HFFc6 (cell line): ENCODE measurements at regions not wholly inside any gene's neighbourhood (a gene's known extent, or its start where the extent isn't known, plus 50 kb on each side); places are given as distances from the start of the nearest gene placed in this dataset.
"Not testable (repeated sequence)": the region's sequence is repeated elsewhere in the genome, so short reads cannot be mapped to it uniquely, and the experiment has no call there.

ENCODE experiments used
- DNase-seq: peaks from one replicate; pipeline ENCODE4 v3.0.0-alpha.2; 2018
- H3K27ac Mint-ChIP-seq: 2 replicates; pipeline ENCODE4 v1.8.0; 2020; ENCODE audit warnings: mild to moderate bottlenecking, mixed read lengths
- H3K27me3 Mint-ChIP-seq: 2 replicates; pipeline ENCODE4 v1.8.0; 2021; ENCODE audit warnings: mild to moderate bottlenecking, moderate library complexity, mixed read lengths; ENCODE audit not compliant: insufficient read depth
- H3K36me3 Mint-ChIP-seq: 2 replicates; pipeline ENCODE4 v1.8.0; 2021; ENCODE audit warnings: low read depth, mixed read lengths
- H3K4me1 Mint-ChIP-seq: 2 replicates; pipeline ENCODE4 v1.8.0; 2020; ENCODE audit warnings: low read depth, mixed read lengths
- H3K4me3 Mint-ChIP-seq: 2 replicates; pipeline ENCODE4 v1.8.0; 2020; ENCODE audit warnings: mild to moderate bottlenecking, moderate library complexity, mixed read lengths
- H3K9me3 Mint-ChIP-seq: 2 replicates; pipeline ENCODE4 v1.8.0; 2020; ENCODE audit warnings: mild to moderate bottlenecking, mixed read lengths
- TF ChIP-seq, protein P1 (sequence below): fragments of 200-600 bp; sonication (generic); IDR thresholded peaks from 2 replicates; pipeline ENCODE4 v1.5.0; 2021; ENCODE audit warnings: antibody characterized with exemption, mild to moderate bottlenecking

DNA sequence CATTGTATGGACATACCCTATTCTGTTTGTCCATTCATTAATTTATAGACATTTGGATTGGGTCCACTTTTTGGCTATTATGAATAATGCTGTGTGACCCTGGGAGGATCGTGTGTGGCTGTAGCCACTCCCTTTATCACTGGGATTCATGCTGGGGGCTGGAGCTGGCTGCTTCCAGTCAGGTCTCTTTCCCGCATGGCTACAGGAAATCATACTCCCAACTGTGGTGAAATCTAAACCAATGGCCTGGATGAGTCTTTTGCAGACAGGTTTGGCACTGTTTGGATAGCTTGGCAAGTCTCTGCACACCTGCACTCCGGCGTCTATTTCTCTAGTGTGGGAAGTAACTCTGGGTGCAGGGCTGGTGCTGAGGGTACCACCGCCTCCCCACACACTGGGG, 80.4 kb downstream of the RIN2 start:
- Mint-ChIP-seq H3K27me3 (no peaks in the 10 kb centered on the region), H3K4me1 (peaks cover 22% of the 10 kb centered on the region), H3K36me3 (peaks cover 8% of the 10 kb centered on the region), H3K4me3 (no peak overlapping the region), H3K27ac (no peak overlapping the region), H3K9me3 (peaks cover 4% of the 10 kb centered on the region)
- TF ChIP-seq, protein P1, sequence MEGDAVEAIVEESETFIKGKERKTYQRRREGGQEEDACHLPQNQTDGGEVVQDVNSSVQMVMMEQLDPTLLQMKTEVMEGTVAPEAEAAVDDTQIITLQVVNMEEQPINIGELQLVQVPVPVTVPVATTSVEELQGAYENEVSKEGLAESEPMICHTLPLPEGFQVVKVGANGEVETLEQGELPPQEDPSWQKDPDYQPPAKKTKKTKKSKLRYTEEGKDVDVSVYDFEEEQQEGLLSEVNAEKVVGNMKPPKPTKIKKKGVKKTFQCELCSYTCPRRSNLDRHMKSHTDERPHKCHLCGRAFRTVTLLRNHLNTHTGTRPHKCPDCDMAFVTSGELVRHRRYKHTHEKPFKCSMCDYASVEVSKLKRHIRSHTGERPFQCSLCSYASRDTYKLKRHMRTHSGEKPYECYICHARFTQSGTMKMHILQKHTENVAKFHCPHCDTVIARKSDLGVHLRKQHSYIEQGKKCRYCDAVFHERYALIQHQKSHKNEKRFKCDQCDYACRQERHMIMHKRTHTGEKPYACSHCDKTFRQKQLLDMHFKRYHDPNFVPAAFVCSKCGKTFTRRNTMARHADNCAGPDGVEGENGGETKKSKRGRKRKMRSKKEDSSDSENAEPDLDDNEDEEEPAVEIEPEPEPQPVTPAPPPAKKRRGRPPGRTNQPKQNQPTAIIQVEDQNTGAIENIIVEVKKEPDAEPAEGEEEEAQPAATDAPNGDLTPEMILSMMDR, result no peak
- DNase-seq, result no peak

DNA sequence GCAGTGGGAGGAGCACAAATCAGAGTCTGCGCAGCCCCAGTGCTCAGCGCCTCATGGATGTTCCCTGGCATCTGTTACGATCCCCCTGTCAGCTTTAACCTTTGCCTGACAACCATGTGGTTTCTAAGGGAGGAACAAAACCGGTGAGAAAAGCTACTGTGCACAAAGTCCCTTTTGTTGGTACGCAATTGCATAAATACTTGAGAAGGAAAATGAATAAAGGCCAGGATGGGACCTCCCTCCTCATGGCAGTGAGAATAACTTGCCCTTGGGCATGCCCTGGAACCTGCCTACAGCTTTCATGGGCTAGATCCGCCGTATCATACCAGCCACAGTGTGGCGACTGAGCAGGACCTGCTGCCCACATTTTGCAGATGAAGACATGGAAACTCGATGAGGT, 81.0 kb downstream of the RIN2 start:
- Mint-ChIP-seq H3K27me3 (no peaks in the 10 kb centered on the region), H3K4me1 (peaks cover 18% of the 10 kb centered on the region; the same call in 1 of the 2 replicates), H3K4me3 (no peak overlapping the region), H3K36me3 (peaks cover 8% of the 10 kb centered on the region), H3K9me3 (peaks cover 4% of the 10 kb centered on the region), H3K27ac (no peak overlapping the region)
- DNase-seq, result no peak
- TF ChIP-seq, protein P1, result no peak

DNA sequence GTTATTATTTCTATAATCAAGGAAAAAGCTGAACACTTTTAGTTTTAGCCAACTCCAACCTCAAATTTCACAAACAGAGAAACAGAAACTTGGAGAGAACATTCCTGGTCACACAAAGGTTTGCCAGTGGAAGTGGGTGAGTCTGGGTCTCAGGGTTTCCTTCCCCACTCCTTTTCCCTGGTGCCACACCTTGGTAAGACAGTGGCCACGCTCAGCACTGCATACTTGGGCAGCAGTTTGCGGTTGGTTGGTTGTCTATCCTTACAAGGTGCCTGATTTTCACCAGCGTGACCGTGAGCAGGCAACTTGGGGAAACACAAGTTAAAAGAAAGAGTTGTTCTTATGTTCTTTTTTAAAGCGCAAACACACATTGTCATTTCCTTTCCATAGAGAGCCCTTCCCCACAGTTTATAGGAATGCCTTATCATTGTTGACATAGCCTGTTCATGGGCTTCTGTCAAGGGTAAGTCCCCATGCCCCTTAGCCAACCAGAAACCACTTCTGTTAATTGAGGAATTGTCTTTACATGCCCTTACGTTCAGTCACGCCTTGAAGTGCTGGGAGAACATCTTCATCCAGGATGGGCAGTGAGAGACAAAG, 82.2 kb downstream of the RIN2 start:
- Mint-ChIP-seq H3K27ac (no peak overlapping the region), H3K9me3 (peaks cover 4% of the 10 kb centered on the region), H3K4me1 (peaks cover 11% of the 10 kb centered on the region; the same call in 1 of the 2 replicates)

DNA sequence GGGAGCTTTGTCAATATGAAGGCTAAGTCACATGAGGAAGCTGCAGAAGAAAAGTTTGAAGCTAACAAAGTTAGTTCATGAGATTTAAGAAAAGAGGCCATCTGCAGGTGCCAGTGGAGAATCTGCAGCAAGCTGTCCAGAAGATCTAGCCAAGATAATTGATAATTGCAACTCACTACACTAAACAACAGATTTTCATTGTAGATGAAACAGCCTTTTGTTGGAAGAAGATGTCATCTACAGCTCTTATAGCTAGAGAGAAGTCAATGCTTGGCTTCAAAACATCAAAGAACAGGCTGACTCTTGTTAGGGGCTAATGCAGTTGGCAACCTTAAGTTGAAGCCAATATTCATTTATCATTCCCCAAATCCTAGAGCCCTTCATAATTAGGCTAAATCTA, 83.7 kb downstream of the RIN2 start:
- Mint-ChIP-seq H3K27ac (no peak overlapping the region), H3K4me3 (no peak overlapping the region), H3K9me3 (peaks cover 4% of the 10 kb centered on the region), H3K27me3 (no peaks in the 10 kb centered on the region), H3K36me3 (peaks cover 8% of the 10 kb centered on the region), H3K4me1 (peaks cover 4% of the 10 kb centered on the region; the same call in 1 of the 2 replicates)
- no peak for DNase-seq
- TF ChIP-seq, protein P1, result no peak

More for the DNA sequence above, 82.2 kb downstream of the RIN2 start:
- Mint-ChIP-seq H3K27me3 (no peaks in the 10 kb centered on the region), H3K36me3 (peaks cover 8% of the 10 kb centered on the region), H3K4me3 (no peak overlapping the region)
- no peak for DNase-seq
- TF ChIP-seq, protein P1, result no peak

DNA sequence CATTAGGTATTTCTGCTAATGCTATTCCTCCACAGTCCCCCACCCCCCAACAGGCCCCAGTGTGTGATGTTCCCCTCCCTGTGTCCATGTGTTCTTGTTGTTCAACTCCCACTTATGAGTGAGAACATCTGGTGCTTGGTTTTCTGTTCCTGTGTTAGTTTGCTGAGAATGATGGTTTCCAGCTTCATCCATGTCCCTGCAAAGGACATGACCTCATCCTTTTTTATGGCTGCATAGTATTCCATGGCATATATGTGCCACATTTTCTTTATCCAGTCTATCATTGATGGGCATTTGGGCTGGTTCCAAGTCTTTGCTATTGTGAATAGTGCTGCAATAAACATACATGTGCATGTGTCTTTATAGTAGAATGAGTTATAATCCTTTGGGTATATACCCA, 86.8 kb downstream of the RIN2 start:
- H3K36me3 Mint-ChIP-seq, DNase-seq, H3K27ac Mint-ChIP-seq, H3K4me3 Mint-ChIP-seq, H3K9me3 Mint-ChIP-seq, H3K27me3 Mint-ChIP-seq: not testable (repeated sequence)
- peaks cover 13% of the 10 kb centered on the region for H3K4me1 Mint-ChIP-seq

DNA sequence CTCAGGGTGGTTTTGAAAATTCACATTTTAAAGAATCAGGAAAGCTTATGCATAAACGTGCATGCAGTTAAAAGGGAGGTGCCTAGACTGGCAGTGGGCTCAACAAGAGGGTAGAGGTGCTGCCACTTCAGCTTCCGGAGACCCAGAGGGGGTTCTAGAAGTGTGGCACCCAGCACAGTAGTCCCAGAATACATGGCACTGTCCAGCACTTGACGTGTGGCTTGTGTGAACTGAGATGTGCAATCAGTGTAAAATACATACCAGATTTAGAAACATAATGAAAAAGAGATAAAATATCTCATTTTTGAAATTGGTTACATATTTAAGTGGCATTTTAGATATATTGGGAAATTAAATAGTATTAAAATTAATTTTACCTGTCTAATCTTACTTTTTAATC, 89.3 kb downstream of the RIN2 start:
- no peaks in the 10 kb centered on the region for H3K27me3 Mint-ChIP-seq
- H3K4me3 Mint-ChIP-seq, result no peak overlapping the region
- no peak for DNase-seq

More for the DNA sequence above, 89.3 kb downstream of the RIN2 start:
- Mint-ChIP-seq H3K4me1 (peaks cover 22% of the 10 kb centered on the region), H3K36me3 (peaks cover 6% of the 10 kb centered on the region), H3K27ac (no peak overlapping the region), H3K9me3 (peaks cover 4% of the 10 kb centered on the region)
- TF ChIP-seq, protein P1, result no peak
